ENCODE measurements at regions not wholly inside any gene's neighbourhood (a gene's known extent, or its start where the extent isn't known, plus 50 kb on each side); places are given as distances from the start of the nearest gene placed in this dataset.

- TF ChIP-seq POLR2A (IDR thresholded peaks at IDR 0.05) (no peak), CTCF (IDR thresholded peaks at IDR 0.05) (no peak)
- Histone ChIP-seq H3K27ac (no peak overlapping the region), H3K4me1 (no peaks in the 10 kb centered on the region), H3K27me3 (no peaks in the 10 kb centered on the region), H3K9me3 (no peaks in the 10 kb centered on the region), H3K36me3 (no peaks in the 10 kb centered on the region), H3K4me3 (replicated peaks in 1 of 3) (no peak overlapping the region)
- WGBS, 2 donors, result 95 to 96% methylated on average over 1 of the region's 1 CpG
- DNase-seq, result no peak
- intact Hi-C loops (cut with DNase I), result no loop called here
These were observed 133.4 kb downstream of the PTGER3 start for GRCh38 chr1:70914224-70914623.

GRCh38 chr1:70915258-70916033 lies 132.2 kb downstream of the PTGER3 start:
- Histone ChIP-seq H3K4me3 (replicated peaks in 1 of 3) (no peak overlapping the region), H3K27ac (no peak overlapping the region), H3K4me1 (no peaks in the 10 kb centered on the region), H3K9me3 (no peaks in the 10 kb centered on the region), H3K27me3 (no peaks in the 10 kb centered on the region), H3K36me3 (no peaks in the 10 kb centered on the region)
- intact Hi-C loops (cut with DNase I), result no loop called here
- TF ChIP-seq POLR2A (IDR thresholded peaks at IDR 0.05) (no peak), CTCF (IDR thresholded peaks at IDR 0.05) (no peak)
- 22 to 40% methylated on average over 2 of the region's 2 CpGs for WGBS, 2 donors
- DNase-seq, result no peak

- WGBS, 2 donors, result 54 to 68% methylated on average over 2 of the region's 2 CpGs
- intact Hi-C loops (cut with DNase I), result no loop called here
- Histone ChIP-seq H3K9me3 (no peaks in the 10 kb centered on the region), H3K36me3 (no peaks in the 10 kb centered on the region), H3K4me3 (replicated peaks in 1 of 3) (no peak overlapping the region), H3K27ac (no peak overlapping the region), H3K27me3 (no peaks in the 10 kb centered on the region), H3K4me1 (no peaks in the 10 kb centered on the region)
- no peak for DNase-seq
- TF ChIP-seq CTCF (IDR thresholded peaks at IDR 0.05) (no peak), POLR2A (IDR thresholded peaks at IDR 0.05) (no peak)
These were observed 131.6 kb downstream of the PTGER3 start for GRCh38 chr1:70916034-70916427.

GRCh38 chr1:70919706-70920323 lies 127.8 kb downstream of the PTGER3 start:
- intact Hi-C loops (cut with DNase I), result no loop called here
- Histone ChIP-seq H3K36me3 (no peaks in the 10 kb centered on the region), H3K27me3 (no peaks in the 10 kb centered on the region), H3K27ac (no peak overlapping the region), H3K4me3 (replicated peaks in 1 of 3) (no peak overlapping the region), H3K4me1 (no peaks in the 10 kb centered on the region), H3K9me3 (no peaks in the 10 kb centered on the region)
- 98 to 100% methylated on average over 1 of the region's 1 CpG for WGBS, 2 donors
- TF ChIP-seq CTCF (IDR thresholded peaks at IDR 0.05), result no peak
- no peak for TF ChIP-seq POLR2A (IDR thresholded peaks at IDR 0.05)
- no peak for DNase-seq

Data from thyroid gland (tissue), 4 donors.